HG03521 (cell line): ENCODE measurements at regions not wholly inside any gene's neighbourhood (a gene's known extent, or its start where the extent isn't known, plus 50 kb on each side); places are given as distances from the start of the nearest gene placed in this dataset.

Experiments used
- ATAC-seq: cut with Tn5 transposase; IDR thresholded peaks from one replicate; pipeline ENCODE4 v1.9.1; 2021; ENCODE audit warnings: mild to moderate bottlenecking, moderate library complexity; ENCODE audit not compliant: unreplicated experiment

DNA sequence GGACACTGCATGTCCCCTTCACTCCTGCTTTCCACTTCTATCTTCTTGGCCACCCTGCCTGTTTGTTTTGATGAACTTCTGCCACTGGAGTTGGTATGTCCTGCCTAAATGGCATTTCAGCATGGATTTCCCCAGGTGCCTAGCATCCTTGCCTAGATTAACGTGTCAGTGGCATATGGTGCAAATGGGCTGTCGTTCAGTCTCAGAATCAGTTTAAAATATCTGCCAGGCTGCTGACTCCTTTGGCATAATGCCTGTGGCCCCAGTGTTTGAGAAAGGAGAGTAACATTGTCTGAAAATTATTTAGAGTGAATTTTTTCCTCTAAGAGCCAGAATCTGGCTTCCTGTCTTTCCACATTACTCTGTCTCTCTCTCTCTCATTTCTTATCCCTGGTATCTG is 64.9 kb upstream of the BARHL2 start:
- no peak for ATAC-seq

DNA sequence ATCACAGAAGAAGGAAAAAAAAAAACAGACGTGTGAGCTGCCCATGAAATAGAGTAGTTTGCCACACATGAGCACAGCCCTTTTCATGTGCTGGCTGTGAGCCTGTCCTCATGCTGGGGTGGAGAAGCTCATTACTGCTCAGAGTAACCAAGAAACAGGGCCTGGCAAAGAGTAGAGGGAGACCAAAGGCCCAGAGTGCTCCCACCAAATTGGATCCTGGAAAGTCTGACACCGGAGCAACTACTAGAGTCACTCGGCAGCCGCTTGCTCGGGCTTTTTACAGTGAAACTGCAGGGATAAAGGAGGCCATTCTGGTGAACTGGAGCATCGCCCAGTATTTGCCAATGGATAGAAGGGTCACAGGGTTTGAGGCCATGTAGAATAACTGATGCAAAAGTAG is 64.4 kb upstream of the BARHL2 start:
- ATAC-seq = no peak

DNA sequence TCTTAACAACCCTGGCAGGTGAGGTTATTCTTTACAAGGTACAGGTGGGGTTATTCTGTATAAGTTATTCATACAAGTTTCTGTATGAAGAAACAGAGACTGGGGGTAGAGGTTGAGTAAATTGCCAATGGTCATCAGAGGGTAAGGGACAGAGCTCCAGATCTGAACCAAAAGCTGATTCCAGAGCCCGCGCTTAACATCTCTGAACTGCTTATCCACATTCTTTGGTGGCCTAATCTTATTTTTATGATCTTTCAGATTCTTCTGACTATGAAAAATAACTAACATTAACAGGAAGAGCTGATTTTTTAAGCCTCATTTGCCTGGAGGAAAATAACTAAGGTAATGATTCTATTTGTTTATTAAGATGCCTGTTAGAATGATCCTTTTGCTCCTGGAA is 63.9 kb upstream of the BARHL2 start:
- no peak for ATAC-seq

DNA sequence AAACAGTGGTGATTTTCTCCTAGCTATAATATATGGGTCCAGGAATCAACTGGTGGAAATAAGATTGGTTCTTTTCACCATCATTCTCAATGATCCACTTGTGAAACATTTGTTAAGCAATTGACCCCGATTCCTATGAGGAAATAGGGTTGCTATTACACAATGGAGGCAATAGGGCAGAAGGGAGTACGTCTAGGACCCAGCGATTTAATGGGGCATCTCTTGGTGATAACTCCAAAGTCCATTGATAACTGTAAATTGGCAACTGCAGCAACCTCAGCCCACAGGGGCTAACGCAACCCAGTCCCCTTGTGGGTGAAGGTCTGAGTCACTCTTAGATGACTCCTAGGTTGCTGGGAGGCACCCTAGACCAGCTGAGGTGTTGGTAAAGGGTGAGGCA is 62.5 kb upstream of the BARHL2 start:
- no peak for ATAC-seq

DNA sequence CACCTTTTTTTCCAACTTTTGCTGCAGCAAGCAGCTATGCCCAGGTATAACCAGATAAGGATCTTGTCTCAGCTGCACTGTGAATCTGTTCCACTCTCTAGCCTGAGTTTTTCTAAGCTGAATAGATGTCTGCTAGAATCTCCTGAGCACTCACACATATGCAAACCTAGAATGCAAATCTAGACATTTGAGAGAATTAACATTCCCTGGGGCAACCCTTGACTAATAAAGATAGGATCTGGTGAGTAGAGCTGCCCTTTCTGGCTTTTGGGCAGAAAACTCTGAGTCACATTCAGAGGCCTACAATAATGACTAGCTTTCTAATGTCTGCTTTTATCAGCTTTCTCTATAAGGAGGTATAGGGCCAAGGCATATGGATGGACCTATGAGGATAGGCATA is 61.4 kb upstream of the BARHL2 start:
- ATAC-seq = no peak

DNA sequence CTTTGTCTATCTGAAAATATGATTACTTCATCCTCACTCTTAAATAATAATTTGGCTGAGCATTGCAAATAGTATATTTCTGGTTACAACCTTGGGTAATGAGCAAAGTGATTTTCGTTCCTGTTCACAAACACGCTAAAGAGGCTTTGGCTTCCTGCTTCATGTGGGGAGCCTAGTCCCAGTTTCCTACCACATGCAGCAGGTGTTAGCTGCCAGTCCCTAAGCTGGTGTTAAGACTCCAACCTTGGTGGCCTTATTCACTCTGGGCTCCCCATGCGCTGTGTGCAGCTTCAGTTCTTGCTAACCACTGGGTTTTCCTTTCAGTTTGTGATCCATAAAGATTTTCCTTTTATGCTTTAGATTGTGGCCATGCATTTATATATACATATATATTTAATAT is 56.7 kb upstream of the BARHL2 start:
- no peak for ATAC-seq

DNA sequence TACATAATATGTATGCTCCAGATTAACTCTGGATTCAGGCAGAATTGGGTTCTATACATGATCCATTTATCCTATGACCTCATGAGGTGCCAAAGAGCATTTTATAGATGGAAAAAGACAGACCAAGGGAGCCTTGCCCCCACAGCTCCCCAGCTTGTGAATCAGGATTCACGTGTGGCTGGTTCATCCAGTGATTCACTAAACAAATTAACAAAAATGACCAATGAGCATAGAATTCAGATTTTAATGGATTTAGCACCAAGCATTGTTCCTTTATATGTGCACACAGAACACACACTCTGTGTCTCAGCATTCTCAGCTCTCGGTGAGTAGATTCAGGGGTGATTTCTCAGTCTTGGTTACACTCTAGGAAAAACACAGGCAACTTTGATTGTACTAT is 51.7 kb upstream of the BARHL2 start:
- no peak for ATAC-seq

DNA sequence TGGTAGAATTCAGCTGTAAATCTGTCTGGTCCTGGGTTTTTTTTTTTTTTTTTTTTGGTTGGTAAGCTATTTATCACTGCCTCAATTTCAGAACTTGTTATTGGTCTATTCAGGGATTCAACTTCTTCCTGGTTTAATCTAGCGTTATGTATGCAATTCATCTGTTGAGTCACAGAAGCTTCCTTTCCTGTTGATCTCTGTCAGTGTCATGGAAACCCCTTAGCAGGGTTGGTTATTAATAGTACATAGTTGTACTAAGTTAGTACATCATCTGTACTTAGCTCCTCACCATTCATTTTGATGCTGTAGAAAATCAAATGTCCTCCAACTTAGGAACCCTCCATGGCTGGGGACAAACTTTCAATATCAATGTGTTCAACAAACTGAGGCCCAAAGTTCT is 51.0 kb upstream of the BARHL2 start:
- no peak for ATAC-seq
